Keratinocyte (primary cell): ENCODE measurements at regions not wholly inside any gene's neighbourhood (a gene's known extent, or its start where the extent isn't known, plus 50 kb on each side); places are given as distances from the start of the nearest gene placed in this dataset.

ENCODE experiments used
- EZH2 ChIP-seq: IDR thresholded peaks from one replicate; pipeline ENCODE4 v1.6.1; 2012; ENCODE audit warnings: inconsistent platforms, mild to moderate bottlenecking, low read length, moderate library complexity
- TF ChIP-seq, protein P1 (sequence below), 3 experiments: IDR thresholded peaks in 1 of 3; conservative IDR thresholded peaks in 1 of 3; optimal IDR thresholded peaks in 1 of 3; 2 replicates in 2 of 3; 3 replicates in 1 of 3; pipeline versions ENCODE3 to v1.5.1; 2011; ENCODE audit warnings: low read length in 3 of 3, mild to moderate bottlenecking in 3 of 3, moderate library complexity in 2 of 3, control low read depth in 1 of 3, inconsistent platforms in 1 of 3; ENCODE audit not compliant: insufficient read depth in 2 of 3; ENCODE audit errors: extremely low read depth in 1 of 3

DNA sequence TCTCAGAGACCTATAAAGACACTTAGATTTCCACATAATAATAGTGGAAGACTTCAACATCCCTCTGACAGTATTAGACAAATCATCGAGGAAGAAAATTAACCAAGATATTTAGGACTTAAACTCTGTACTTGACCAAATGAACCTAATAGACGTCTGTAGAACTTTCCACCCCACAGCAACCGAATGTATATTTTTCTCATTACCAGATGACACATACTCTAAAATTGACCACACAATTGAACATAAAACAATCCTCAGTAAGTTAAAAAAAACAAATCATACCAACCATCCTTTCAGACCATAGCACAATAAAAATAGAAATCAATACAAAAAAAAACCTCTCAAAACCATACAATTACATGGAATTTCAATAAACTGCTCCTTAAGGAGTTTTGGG is 201.0 kb downstream of the POSTN start:
- TF ChIP-seq, protein P1, sequence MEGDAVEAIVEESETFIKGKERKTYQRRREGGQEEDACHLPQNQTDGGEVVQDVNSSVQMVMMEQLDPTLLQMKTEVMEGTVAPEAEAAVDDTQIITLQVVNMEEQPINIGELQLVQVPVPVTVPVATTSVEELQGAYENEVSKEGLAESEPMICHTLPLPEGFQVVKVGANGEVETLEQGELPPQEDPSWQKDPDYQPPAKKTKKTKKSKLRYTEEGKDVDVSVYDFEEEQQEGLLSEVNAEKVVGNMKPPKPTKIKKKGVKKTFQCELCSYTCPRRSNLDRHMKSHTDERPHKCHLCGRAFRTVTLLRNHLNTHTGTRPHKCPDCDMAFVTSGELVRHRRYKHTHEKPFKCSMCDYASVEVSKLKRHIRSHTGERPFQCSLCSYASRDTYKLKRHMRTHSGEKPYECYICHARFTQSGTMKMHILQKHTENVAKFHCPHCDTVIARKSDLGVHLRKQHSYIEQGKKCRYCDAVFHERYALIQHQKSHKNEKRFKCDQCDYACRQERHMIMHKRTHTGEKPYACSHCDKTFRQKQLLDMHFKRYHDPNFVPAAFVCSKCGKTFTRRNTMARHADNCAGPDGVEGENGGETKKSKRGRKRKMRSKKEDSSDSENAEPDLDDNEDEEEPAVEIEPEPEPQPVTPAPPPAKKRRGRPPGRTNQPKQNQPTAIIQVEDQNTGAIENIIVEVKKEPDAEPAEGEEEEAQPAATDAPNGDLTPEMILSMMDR (optimal IDR thresholded peaks at IDR 0.05 in 1 of 3, IDR thresholded peaks at IDR 0.05 in 1 of 3, conservative IDR thresholded peaks at IDR 0.05 in 1 of 3; ENCODE audit: extremely low read depth in 1 of 3, insufficient read depth in 2 of 3, low read length in 3 of 3): no peak
- TF ChIP-seq EZH2: no peak
